ENCODE measurements at regions not wholly inside any gene's neighbourhood (a gene's known extent, or its start where the extent isn't known, plus 50 kb on each side); places are given as distances from the start of the nearest gene placed in this dataset.

DNA sequence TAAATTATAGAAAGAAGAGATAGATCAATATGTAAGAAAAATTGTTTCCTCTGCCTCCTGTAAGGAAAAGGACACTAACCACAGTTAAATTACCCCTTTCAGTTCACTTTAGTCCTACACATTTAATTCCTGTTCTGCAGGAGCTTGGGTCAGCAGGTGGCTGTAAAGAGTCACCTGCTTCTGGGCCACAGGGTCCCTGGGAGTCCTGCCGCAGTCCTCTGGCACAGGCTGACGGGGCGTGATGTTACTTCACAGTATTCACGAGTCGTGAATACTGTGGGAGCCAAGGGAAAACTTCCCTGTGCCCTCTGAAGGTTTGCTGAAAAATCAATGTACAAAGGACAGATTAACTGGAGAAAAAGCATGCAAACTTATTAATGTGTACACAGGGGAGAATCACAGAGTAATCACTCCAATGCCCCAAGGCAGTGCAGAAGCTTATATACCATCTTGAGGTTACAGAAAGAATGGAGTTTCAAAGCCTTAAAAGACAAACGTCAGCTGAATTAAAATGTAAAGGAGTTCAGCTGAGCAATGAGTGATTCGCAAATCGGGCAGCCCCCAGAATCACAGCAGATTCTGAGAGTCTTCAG is 125.8 kb upstream of the TMTC4 start:
- Histone ChIP-seq H3K79me2 (ENCODE audit: insufficient read depth, low read depth, low read length) (no peaks in the 10 kb centered on the region), H2AFZ (ENCODE audit: low read length) (no peak overlapping the region), H4K20me1 (ENCODE audit: insufficient read depth, low read length) (no peaks in the 10 kb centered on the region), H3K4me1 (ENCODE audit: insufficient read depth, low read length, poor library complexity, severe bottlenecking) (no peaks in the 10 kb centered on the region), H3K9me3 (ENCODE audit: low read length) (no peaks in the 10 kb centered on the region), H3K36me3 (ENCODE audit: insufficient read depth, low read length) (no peaks in the 10 kb centered on the region), H3K9me2 (ENCODE audit: insufficient read depth, low read length) (no peaks in the 10 kb centered on the region), H3K4me3 (ENCODE audit: low read depth, low read length, poor library complexity, severe bottlenecking) (no peak overlapping the region), H3K27ac (ENCODE audit: low read depth, low read length, poor library complexity, severe bottlenecking) (no peak overlapping the region), H3K4me2 (ENCODE audit: low read length) (no peak overlapping the region)
- TF ChIP-seq EZH2phosphoT487 (IDR thresholded peaks at IDR 0.05; ENCODE audit: borderline replicate concordance, low read depth, low read length), result no peak
- TF ChIP-seq, protein P1, sequence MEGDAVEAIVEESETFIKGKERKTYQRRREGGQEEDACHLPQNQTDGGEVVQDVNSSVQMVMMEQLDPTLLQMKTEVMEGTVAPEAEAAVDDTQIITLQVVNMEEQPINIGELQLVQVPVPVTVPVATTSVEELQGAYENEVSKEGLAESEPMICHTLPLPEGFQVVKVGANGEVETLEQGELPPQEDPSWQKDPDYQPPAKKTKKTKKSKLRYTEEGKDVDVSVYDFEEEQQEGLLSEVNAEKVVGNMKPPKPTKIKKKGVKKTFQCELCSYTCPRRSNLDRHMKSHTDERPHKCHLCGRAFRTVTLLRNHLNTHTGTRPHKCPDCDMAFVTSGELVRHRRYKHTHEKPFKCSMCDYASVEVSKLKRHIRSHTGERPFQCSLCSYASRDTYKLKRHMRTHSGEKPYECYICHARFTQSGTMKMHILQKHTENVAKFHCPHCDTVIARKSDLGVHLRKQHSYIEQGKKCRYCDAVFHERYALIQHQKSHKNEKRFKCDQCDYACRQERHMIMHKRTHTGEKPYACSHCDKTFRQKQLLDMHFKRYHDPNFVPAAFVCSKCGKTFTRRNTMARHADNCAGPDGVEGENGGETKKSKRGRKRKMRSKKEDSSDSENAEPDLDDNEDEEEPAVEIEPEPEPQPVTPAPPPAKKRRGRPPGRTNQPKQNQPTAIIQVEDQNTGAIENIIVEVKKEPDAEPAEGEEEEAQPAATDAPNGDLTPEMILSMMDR (conservative IDR thresholded peaks at IDR 0.05; ENCODE audit: low read length), result no peak
- BruUV-seq (replicated peaks), result no TSS peak
- POLR2A ChIA-PET, result interaction anchor here (0.7 kb wide), 2 partner anchors 1103 to 1366 kb away, joined by 3 read pairs; no protein-coding TSS in a partner anchor
- intact Hi-C loops (cut with micrococcal nuclease; ENCODE audit: unreplicated experiment), result no loop called here
- CTCF ChIA-PET (ENCODE audit: unreplicated experiment), result no interaction called here
- DNase-seq (ENCODE audit: low spot score), result no peak

DNA sequence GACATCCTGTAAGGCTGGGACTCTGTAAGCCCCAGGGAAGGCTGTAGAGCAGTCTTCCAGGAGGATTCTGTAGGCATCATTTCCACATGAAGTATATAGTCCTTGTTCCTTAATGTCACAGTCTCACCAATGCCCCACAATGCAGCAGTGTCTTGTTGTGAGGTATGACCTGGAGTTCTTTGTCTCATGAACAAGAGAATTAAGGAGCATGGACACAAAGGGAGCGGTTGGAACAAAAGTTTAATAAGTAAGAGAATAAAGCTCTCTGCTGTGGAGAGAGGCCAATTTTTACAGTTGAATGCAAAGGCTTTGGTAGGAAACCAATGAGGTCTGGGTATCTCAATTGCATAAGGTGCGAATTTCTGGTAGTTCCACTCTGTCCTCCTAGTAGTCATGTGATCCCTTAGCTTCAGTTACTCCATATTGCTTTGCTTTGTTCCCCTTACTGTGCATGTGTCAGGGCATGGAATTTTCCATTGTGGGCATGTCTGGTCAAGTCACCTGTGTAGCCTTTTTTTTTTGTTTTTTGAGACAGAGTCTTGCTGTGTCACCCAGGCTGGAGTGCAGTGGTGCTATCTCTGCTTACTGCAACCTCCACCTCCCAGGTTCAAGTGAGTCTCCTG is 124.3 kb upstream of the TMTC4 start:
- CTCF ChIA-PET (ENCODE audit: unreplicated experiment), result no interaction called here
- Histone ChIP-seq H3K36me3 (ENCODE audit: insufficient read depth, low read length) (no peaks in the 10 kb centered on the region), H3K9me2 (ENCODE audit: insufficient read depth, low read length) (no peaks in the 10 kb centered on the region), H3K4me3 (ENCODE audit: low read depth, low read length, poor library complexity, severe bottlenecking) (no peak overlapping the region), H2AFZ (ENCODE audit: low read length) (no peak overlapping the region), H3K4me2 (ENCODE audit: low read length) (no peak overlapping the region), H3K79me2 (ENCODE audit: insufficient read depth, low read depth, low read length) (no peaks in the 10 kb centered on the region), H3K27ac (ENCODE audit: low read depth, low read length, poor library complexity, severe bottlenecking) (no peak overlapping the region), H3K9me3 (ENCODE audit: low read length) (no peaks in the 10 kb centered on the region), H4K20me1 (ENCODE audit: insufficient read depth, low read length) (no peaks in the 10 kb centered on the region), H3K4me1 (ENCODE audit: insufficient read depth, low read length, poor library complexity, severe bottlenecking) (no peaks in the 10 kb centered on the region)
- no peak for TF ChIP-seq EZH2phosphoT487 (IDR thresholded peaks at IDR 0.05; ENCODE audit: borderline replicate concordance, low read depth, low read length)
- TF ChIP-seq, protein P1 (conservative IDR thresholded peaks at IDR 0.05; ENCODE audit: low read length), result no peak
- intact Hi-C loops (cut with micrococcal nuclease; ENCODE audit: unreplicated experiment), result no loop called here
- BruUV-seq (replicated peaks), result no TSS peak
- POLR2A ChIA-PET, result no interaction called here
- DNase-seq (ENCODE audit: low spot score), result no peak

DNA sequence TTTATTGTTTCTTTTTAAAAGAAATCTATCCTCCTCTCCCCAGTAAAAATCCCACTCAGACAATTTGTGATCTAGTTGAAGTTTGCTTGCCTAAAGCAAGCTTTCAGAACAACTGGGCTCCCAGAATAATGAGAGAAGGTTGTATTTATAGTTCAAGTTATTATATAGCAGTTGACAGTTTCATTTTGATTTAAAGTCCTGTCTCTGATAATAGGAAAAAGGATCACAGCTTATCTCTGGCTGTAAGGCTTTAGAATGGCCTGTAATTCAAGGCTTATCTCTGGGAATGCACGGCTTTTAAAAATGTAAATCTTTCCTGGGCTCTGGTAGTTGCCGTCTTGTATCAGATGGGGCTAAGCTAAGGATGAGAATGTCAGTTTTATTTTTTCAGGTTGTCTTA is 123.3 kb upstream of the TMTC4 start:
- POLR2A ChIA-PET, result no interaction called here
- intact Hi-C loops (cut with micrococcal nuclease; ENCODE audit: unreplicated experiment), result no loop called here

More for the DNA sequence above, 123.3 kb upstream of the TMTC4 start:
- Histone ChIP-seq H4K20me1 (ENCODE audit: insufficient read depth, low read length) (no peaks in the 10 kb centered on the region), H3K9me2 (ENCODE audit: insufficient read depth, low read length) (no peaks in the 10 kb centered on the region), H3K9me3 (ENCODE audit: low read length) (no peaks in the 10 kb centered on the region), H3K79me2 (ENCODE audit: insufficient read depth, low read depth, low read length) (no peaks in the 10 kb centered on the region), H3K36me3 (ENCODE audit: insufficient read depth, low read length) (no peaks in the 10 kb centered on the region), H3K27ac (ENCODE audit: low read depth, low read length, poor library complexity, severe bottlenecking) (no peak overlapping the region), H3K4me3 (ENCODE audit: low read depth, low read length, poor library complexity, severe bottlenecking) (no peak overlapping the region), H3K4me1 (ENCODE audit: insufficient read depth, low read length, poor library complexity, severe bottlenecking) (no peaks in the 10 kb centered on the region), H2AFZ (ENCODE audit: low read length) (no peak overlapping the region), H3K4me2 (ENCODE audit: low read length) (no peak overlapping the region)
- CTCF ChIA-PET (ENCODE audit: unreplicated experiment), result no interaction called here
- DNase-seq (ENCODE audit: low spot score), result no peak
- TF ChIP-seq, protein P1 (conservative IDR thresholded peaks at IDR 0.05; ENCODE audit: low read length), result no peak
- no peak for TF ChIP-seq EZH2phosphoT487 (IDR thresholded peaks at IDR 0.05; ENCODE audit: borderline replicate concordance, low read depth, low read length)
- BruUV-seq (replicated peaks), result no TSS peak

Data from OCI-LY7 (cell line).